HG03108 (cell line): ENCODE measurements at regions not wholly inside any gene's neighbourhood (a gene's known extent, or its start where the extent isn't known, plus 50 kb on each side); places are given as distances from the start of the nearest gene placed in this dataset.
"Not testable (repeated sequence)": the region's sequence is repeated elsewhere in the genome, so short reads cannot be mapped to it uniquely, and the experiment has no call there.

Experiments
- ATAC-seq: cut with Tn5 transposase; IDR thresholded peaks from one replicate; pipeline ENCODE4 v1.9.1; 2021; ENCODE audit warnings: moderate library complexity; ENCODE audit not compliant: unreplicated experiment

DNA sequence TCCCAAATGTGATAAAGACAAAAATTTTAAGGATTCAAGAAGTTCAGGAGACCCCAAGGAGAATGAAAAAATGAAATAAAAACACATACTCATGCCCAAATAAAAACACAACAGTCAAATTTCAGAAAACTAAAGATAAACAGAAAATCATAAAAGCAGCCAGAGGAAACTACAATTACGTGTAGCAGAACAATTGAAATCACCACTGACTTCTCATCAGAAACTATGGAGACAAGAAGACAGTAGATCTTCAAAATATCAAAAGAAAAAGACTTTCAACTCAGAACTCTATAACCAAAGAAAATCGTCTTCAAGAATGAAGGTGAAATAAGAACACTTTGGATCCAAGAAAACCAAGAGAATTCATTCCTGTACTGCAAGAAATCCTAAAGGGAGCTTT lies 54.9 kb downstream of the DIO3 start:
- no peak for ATAC-seq

DNA sequence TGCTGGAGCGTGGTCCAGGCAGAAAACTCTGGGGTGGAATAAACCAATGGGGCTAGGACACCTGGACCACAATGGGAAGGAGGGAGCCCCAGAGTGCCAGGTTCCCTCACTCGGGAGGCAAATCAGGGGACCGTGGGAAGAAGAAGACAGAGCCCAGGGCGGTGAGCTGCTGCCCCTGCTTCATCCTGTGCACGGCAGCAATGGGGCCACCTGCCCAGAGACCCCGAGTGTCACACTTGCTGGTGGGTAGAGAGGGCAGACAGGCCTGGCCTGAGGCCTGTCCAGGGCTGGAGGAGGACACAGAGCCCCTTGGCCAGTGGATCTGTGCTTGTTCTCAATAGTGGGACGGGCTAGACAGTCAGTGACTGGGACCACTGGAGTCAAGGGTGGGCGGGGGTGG lies 58.2 kb downstream of the DIO3 start:
- ATAC-seq = no peak

DNA sequence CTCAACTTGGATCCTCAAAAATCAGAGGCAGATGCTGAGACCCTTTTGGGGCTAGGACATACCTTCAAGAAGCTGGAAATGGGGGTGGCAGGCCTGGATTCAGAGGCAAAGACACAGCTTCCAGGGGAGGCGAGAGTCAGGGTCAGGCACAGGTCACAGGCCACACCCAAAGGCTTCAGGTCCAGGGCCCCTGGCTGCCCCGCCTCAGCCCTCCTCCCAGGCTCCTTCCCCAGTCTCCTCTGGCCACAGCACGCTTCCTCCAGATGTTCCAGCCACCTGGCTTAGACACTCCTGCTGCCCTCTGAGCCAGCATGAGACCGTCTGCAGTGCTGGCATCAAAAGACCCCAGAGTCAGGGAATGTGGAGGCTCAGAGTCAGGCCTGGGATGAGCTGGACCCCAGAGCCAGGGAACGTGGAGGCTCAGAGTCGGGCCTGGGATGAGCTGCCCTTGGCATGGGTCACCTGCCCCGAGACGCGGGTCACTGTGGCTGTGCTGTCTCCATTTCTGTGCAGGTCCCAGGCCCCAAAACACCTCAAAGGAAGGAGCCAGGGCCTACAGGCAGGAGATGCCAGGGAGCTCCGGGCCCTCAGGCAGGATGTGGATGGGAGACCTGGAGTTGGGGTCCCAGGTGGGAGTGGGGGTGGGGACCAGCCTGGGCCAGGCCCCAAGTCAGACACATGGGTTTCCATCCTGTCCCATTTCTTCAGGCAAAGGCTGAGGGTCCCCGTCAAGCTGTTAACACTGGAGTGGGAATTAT lies 58.9 kb downstream of the DIO3 start:
- no peak for ATAC-seq

GRCh38 chr14:101620821-101621785 lies 59.8 kb downstream of the DIO3 start:
- no peak for ATAC-seq

GRCh38 chr14:101622251-101623076 lies 61.2 kb downstream of the DIO3 start:
- no peak for ATAC-seq

GRCh38 chr14:101623077-101623372 lies 61.7 kb downstream of the DIO3 start:
- no peak for ATAC-seq

DNA sequence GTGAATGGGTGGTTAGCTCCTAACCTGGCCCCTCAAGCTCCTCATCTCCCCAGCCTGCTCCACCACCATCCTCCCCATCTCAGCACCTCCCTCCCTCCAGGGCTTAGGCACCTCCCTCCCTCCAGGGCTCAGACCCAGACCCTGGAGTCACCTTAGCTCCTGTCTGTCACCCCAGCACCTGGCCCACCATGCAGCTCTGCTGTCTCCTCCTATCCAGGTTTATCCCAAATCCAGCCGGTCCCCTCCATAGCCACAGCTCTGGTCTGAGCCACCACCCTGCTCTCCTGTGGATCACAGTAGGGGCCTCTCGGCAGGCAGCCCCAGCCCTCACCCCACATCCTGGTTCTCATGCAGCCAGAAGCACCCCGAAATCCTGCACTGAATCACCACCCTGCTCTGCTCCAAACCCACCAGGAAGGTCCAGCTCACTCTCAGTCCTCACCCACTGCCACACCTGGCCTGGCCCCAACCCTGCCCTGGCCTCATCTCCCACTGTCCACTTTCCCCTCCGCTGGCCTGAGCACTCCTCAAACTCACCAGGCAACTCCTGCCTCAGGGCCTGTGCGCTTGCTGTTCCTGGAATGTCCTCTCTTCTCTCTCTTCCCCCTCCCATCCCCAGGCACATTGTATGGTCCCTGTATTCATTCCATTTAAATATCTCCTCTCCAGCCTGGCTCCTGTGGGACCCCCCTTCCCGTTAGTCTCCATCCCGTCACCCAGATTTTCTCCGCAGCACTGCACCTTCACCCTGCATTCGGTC lies 62.6 kb downstream of the DIO3 start:
- ATAC-seq = no peak

DNA sequence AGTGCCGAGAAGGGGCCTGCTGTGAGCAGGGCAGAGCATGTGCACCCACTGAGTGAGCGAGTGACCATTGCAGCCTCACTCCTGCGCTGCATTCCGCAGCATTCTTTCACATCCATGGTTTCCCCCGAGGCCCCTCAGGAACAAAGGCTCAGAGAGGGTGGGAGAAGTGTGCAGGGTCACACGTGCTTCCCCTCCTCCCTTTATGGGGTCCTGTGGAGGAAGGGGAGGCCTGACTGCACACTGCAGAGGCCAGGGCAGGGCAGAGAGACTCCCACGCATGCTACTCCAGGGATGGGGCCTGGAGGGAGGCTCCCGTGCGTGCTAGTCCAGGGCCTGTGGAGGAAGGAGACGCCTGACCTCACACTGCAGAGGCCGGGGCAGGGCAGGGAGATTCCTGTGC lies 63.2 kb downstream of the DIO3 start:
- ATAC-seq = no peak

DNA sequence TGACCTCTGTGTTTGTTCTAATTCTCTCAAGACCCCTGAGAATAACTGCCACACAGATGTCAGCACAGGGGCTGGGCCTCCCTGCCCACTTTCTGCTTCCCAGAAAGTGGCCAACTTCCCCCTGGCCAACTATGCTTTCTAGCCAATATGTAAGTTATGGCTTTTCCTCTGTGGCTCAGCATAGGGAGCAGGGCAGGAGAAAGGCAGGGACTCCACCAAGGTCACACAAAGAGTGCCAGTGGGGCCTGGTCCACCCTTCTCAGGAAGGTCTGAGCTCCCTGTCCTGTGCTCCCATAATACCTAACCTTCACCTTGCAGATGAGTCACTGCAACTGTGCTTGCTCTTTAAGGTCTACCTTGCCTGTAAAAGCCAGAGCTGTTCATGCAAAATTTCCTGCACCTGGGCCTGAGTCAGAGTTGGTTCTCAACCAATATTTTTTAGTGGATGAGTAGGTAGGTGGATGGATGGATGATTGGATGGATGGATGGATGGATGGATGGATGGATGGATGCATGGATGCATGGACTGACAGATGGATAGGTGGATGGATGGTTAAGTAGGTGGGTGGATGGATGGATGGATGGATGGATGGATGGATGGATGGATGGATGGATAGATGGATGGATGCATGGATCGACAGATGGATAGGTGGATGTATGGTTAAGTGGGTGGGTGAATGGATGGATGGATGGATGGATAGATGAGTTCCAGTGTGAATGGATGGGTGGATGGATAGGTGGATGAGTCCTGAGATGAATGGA lies 64.2 kb downstream of the DIO3 start:
- no peak for ATAC-seq

- ATAC-seq = no peak
These were observed 65.0 kb downstream of the DIO3 start for GRCh38 chr14:101626331-101626730.

GRCh38 chr14:101627915-101628262 lies 66.6 kb downstream of the DIO3 start:
- no peak for ATAC-seq

DNA sequence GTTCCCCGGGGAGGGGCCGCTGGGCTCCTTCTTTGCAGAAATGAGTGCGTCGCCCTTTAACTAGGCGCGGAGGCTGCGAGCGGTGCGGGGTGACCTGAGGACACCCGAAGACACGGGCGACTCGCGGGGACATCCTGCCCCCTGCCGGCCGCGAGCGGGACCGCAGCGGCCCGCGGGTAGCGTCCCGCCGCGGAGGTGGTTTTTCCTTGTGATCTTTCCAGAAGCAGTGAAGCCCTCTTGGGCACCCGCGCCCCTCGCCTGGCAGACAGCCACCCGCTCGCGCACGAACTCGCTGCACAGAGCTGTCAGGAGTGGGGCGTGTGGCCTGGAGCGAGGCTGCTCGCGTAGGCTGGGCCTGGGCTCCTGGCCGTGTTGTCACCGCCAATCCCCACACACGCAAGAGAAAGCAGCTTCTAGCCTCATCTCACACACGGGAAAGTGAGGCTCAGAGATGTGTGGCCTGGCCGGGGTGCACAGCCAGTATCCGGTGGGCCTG lies 67.2 kb downstream of the DIO3 start:
- ATAC-seq = peak; percentile 48

- no peak for ATAC-seq
These were observed 67.7 kb downstream of the DIO3 start for GRCh38 chr14:101628975-101629374.

DNA sequence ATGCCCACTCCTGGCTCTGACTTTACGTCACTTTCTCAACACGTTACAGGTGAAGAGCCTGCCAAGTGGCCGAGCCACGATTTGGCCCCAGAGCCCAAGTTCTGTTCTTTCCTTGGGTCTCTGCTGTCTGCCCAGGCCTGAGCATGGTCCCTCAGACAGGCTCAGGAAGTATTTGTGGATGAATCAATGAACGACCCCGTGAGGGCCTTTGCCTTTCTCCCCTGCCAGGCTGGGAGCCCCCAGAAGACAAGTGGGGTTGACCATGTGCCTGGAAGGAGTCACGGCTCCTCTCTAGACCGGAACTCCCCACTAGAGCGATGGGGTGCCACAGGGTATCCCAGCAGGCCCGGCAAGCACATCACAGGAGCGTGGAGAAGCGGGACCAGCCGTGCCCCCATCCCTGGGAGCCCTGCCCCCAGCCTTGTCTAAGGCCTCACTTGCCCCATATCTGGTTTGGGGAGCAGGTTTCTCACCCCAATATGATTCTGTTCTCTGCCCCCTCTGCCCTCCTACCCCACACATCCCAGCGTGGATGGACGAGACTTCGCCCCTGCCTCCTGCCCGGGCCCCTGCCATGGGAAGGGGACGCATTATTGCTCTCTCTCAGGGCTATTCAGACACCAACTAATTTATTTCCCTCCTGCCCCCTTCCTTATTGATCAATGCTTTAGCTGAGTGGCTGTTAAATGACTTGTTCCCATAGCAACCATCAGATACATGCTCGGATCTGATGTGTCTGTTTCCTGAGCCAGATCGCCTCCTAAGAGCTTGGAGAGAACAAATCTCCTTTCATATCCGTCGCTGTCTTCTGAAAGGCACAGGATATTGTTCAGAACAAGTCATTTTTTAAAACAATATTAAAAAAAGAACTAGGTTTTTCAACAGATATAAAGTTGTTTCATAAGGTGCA lies 69.0 kb downstream of the DIO3 start:
- no peak for ATAC-seq

- no peak for ATAC-seq
These were observed 69.9 kb downstream of the DIO3 start for GRCh38 chr14:101631199-101631598.

DNA sequence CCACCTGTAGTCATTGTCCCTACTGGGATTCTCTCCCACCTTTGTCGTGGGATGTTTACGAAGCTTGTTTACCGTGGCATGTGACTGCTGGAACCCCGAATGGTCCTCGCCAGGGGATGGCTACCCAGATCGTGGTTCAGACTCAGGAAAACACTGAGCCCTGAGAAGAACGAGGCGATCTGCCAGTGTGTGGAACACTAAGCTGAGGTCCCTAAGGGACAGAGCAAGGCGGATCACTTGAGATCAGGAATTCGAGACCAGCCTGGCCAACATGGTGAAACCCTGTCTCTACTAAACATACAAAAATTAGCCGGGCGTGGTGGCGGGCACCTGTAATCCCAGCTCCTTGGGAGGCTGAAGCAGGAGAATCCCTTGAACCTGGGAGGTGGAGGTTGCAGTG lies 70.7 kb downstream of the DIO3 start:
- ATAC-seq = not testable (repeated sequence)

DNA sequence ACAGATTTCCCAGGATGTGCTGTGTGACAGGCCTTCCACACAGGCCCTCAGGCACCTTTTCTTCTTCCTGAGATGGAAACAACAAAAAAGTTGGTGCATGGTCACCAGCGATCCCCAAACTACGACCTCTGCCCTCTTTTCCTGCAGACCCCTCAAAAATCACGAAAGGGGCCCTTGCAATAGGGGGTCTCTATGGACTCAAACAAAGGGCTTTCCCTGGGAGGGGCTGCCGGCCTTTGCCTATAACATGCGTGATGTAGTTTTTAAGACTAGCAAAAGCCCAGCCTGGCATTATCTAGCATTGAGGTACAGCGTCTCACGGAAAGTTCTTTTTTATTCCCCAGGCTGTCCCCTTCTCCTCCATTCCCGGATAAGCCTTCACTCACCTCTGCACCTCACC lies 71.2 kb downstream of the DIO3 start:
- ATAC-seq = no peak

DNA sequence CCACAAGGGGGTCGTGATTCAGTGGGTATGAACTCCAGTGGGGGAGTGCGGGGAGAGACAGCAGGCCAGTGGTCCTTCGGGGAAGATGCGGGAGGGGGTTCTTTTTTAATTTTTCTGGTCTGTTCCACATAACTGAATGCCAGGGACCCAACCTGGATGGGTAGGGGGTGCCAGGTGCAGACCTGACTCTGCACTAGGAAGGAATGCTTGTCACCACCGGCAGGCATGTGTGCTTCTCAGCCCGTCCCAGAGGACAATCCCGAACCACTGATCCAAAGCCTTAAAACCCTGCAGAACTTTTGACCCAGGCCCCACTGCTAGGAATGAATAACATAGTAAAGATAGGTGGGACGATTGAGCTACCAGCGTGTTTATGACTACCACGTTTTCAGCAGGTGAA lies 72.0 kb downstream of the DIO3 start:
- no peak for ATAC-seq
